Neuronal stem cell (in vitro differentiated cells): ENCODE measurements at regions not wholly inside any gene's neighbourhood (a gene's known extent, or its start where the extent isn't known, plus 50 kb on each side); places are given as distances from the start of the nearest gene placed in this dataset.

ENCODE experiments used
- DNase-seq: peaks from one replicate; pipeline ENCODE4 v3.0.0-alpha.2; 2013; ENCODE audit warnings: low spot score
- H2AFZ ChIP-seq: one replicate; pipeline ENCODE4 v1.6.1; 2013; ENCODE audit warnings: mild to moderate bottlenecking, low read length, inconsistent platforms
- H2AK5ac ChIP-seq: 2 replicates; pipeline ENCODE4 v1.6.1; 2013; ENCODE audit warnings: low read depth, mild to moderate bottlenecking, inconsistent platforms, low read length, moderate library complexity, mixed read lengths
- H2BK120ac ChIP-seq: 2 replicates; pipeline ENCODE4 v1.6.1; 2013; ENCODE audit warnings: low read depth, mild to moderate bottlenecking, inconsistent platforms, low read length, moderate library complexity, mixed read lengths
- H2BK12ac ChIP-seq: one replicate; pipeline ENCODE4 v1.6.1; 2013; ENCODE audit warnings: low read length, inconsistent platforms
- H2BK15ac ChIP-seq: 2 replicates; pipeline ENCODE4 v1.6.1; 2013; ENCODE audit warnings: mild to moderate bottlenecking, low read length, inconsistent platforms, mixed read lengths
- H2BK5ac ChIP-seq: one replicate; pipeline ENCODE4 v1.6.1; 2013; ENCODE audit warnings: inconsistent platforms, mild to moderate bottlenecking, low read length, moderate library complexity
- H3K14ac ChIP-seq: one replicate; pipeline ENCODE4 v1.6.1; 2013; ENCODE audit warnings: low read length, inconsistent platforms
- H3K18ac ChIP-seq: 2 replicates; pipeline ENCODE4 v1.6.1; 2013; ENCODE audit warnings: low read length, inconsistent platforms
- H3K23ac ChIP-seq: 2 replicates; pipeline ENCODE4 v1.6.1; 2013; ENCODE audit warnings: low read depth, mild to moderate bottlenecking, mixed read lengths, low read length, inconsistent platforms; ENCODE audit not compliant: poor library complexity
- H3K27ac ChIP-seq: replicated peaks from 3 replicates; pipeline ENCODE4 v1.5.1; 2013; ENCODE audit warnings: low read length, inconsistent platforms
- H3K27me3 ChIP-seq, 3 experiments: 2 replicates each; pipeline ENCODE4 v1.6.1; 2013; ENCODE audit warnings: low read length in 3 of 3, mild to moderate bottlenecking in 2 of 3, inconsistent platforms in 1 of 3, low read depth in 1 of 3, mixed read lengths in 1 of 3, moderate library complexity in 1 of 3; ENCODE audit not compliant: control insufficient read depth in 3 of 3, insufficient read depth in 3 of 3
- H3K36me3 ChIP-seq, 2 donors: replicated peaks in 1 of 2; 2 replicates each; pipeline ENCODE4 v1.6.1; 2013; ENCODE audit warnings: low read length in 2 of 2; ENCODE audit not compliant: control insufficient read depth in 2 of 2, insufficient read depth in 2 of 2
- H3K4ac ChIP-seq: 2 replicates; pipeline ENCODE4 v1.6.1; 2013; ENCODE audit warnings: inconsistent platforms, mild to moderate bottlenecking, low read length, moderate library complexity
- H3K4me1 ChIP-seq, 2 donors: 1 replicate in 1 of 2; 2 replicates in 1 of 2; pipeline ENCODE4 v1.6.1; 2013; ENCODE audit warnings: low read length in 2 of 2, low read depth in 1 of 2; ENCODE audit not compliant: control insufficient read depth in 2 of 2, insufficient read depth in 1 of 2
- H3K4me2 ChIP-seq: one replicate; pipeline ENCODE4 v1.6.1; 2013; ENCODE audit warnings: mild to moderate bottlenecking, low read length, inconsistent platforms; ENCODE audit not compliant: insufficient read depth, poor library complexity, severe bottlenecking
- H3K4me3 ChIP-seq, 2 donors: 2 replicates each; pipeline ENCODE4 v1.5.1; 2013; ENCODE audit warnings: low read length in 2 of 2, mild to moderate bottlenecking in 2 of 2, inconsistent platforms in 1 of 2, moderate library complexity in 1 of 2
- H3K79me1 ChIP-seq: one replicate; pipeline ENCODE4 v1.6.1; 2013; ENCODE audit warnings: low read depth, mild to moderate bottlenecking, inconsistent platforms, low read length, moderate library complexity
- H3K9ac ChIP-seq: one replicate; pipeline ENCODE4 v1.6.1; 2013; ENCODE audit warnings: mild to moderate bottlenecking, low read depth, low read length, inconsistent platforms; ENCODE audit not compliant: poor library complexity
- H3K9me3 ChIP-seq, 2 donors: replicated peaks in 1 of 2; 2 replicates each; pipeline versions ENCODE3 to v1.6.1; 2013; ENCODE audit warnings: low read length in 2 of 2, mild to moderate bottlenecking in 2 of 2, inconsistent platforms in 1 of 2, low read depth in 1 of 2, mixed read lengths in 1 of 2, moderate library complexity in 1 of 2; ENCODE audit not compliant: control insufficient read depth in 2 of 2, insufficient read depth in 1 of 2
- H4K8ac ChIP-seq: one replicate; pipeline ENCODE4 v1.6.1; 2013; ENCODE audit warnings: low read depth, mild to moderate bottlenecking, inconsistent platforms, low read length, moderate library complexity
- H4K91ac ChIP-seq: one replicate; pipeline ENCODE4 v1.6.1; 2013; ENCODE audit warnings: low read length, low read depth, mild to moderate bottlenecking, inconsistent platforms; ENCODE audit not compliant: poor library complexity
- WGBS, 2 donors: extraction: QIAGEN DNeasy Blood & Tissue Kit; methylation state at CpG; one replicate each; pipeline ENCODE4 v1.1.7; 2013; ENCODE audit warnings: missing lambda C conversion rate in 2 of 2, mixed read lengths in 1 of 2; ENCODE audit not compliant: insufficient read length in 2 of 2, insufficient replicate concordance in 1 of 2; ENCODE audit errors: extremely low coverage in 2 of 2; 5-methylcytosine and 5-hydroxymethylcytosine counted together

DNA sequence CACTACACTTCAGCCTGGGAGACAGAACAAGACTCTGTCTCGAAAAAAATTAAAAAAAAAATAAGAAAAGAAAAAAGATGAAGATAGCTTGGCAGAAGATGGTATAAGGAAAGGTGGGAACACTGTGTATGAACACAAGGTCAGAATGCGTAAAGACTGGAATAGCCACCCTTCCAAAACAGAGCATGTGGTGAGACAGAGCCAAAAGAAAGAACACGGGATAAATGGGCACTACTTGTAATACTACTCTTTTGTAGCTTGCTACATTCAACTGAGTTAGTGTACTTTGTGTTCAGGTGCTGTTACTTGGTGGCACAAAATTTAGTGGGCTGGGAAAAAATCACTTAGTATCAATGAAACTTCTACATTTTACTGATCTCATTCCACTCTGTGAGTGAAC lies 628.6 kb upstream of the KIRREL3 start:
- no peak for DNase-seq
- Histone ChIP-seq H3K14ac (no peak overlapping the region), H3K36me3 (no peaks in the 10 kb centered on the region), H3K9ac (no peak overlapping the region), H2BK12ac (no peak overlapping the region), H2AK5ac (no peak overlapping the region), H4K91ac (no peak overlapping the region), H3K79me1 (no peaks in the 10 kb centered on the region), H3K4ac (no peak overlapping the region), H2BK15ac (no peak overlapping the region), H3K23ac (no peak overlapping the region), H3K18ac (no peak overlapping the region), H3K4me1 (peaks cover 3 to 9% of the 10 kb centered on the region in 2 donors), H3K9me3 (no peaks in the 10 kb centered on the region), H2BK5ac (no peak overlapping the region), H3K27me3 (no peaks in the 10 kb centered on the region), H2AFZ (no peak overlapping the region), H2BK120ac (no peak overlapping the region), H4K8ac (no peak overlapping the region), H3K4me3 (no peak overlapping the region), H3K4me2 (no peak overlapping the region), H3K27ac (no peak overlapping the region)
- no CpG with 5 or more reads among the region's 3 CpGs for WGBS, 2 donors

GRCh38 chr11:127628458-127628785 lies 627.9 kb upstream of the KIRREL3 start:
- Histone ChIP-seq H3K18ac (peak overlapping the region; percentile 41), H3K27me3 (no peaks in the 10 kb centered on the region), H2BK15ac (no peak overlapping the region), H4K8ac (no peak overlapping the region), H3K79me1 (no peaks in the 10 kb centered on the region), H2AK5ac (no peak overlapping the region), H4K91ac (no peak overlapping the region), H2BK5ac (no peak overlapping the region), H3K9ac (no peak overlapping the region), H3K9me3 (no peaks in the 10 kb centered on the region), H2AFZ (no peak overlapping the region), H3K4me3 (peak overlapping the region in 1 of 2 donors; percentile 60), H2BK120ac (no peak overlapping the region), H3K36me3 (no peaks in the 10 kb centered on the region), H3K4ac (no peak overlapping the region), H2BK12ac (no peak overlapping the region), H3K4me2 (no peak overlapping the region), H3K14ac (no peak overlapping the region), H3K23ac (no peak overlapping the region), H3K4me1 (peaks cover 6 to 17% of the 10 kb centered on the region in 2 donors), H3K27ac (no peak overlapping the region)
- no CpG with 5 or more reads among the region's 5 CpGs for whole genome bisulfite sequencing, 2 donors
- DNase-seq, result no peak

DNA sequence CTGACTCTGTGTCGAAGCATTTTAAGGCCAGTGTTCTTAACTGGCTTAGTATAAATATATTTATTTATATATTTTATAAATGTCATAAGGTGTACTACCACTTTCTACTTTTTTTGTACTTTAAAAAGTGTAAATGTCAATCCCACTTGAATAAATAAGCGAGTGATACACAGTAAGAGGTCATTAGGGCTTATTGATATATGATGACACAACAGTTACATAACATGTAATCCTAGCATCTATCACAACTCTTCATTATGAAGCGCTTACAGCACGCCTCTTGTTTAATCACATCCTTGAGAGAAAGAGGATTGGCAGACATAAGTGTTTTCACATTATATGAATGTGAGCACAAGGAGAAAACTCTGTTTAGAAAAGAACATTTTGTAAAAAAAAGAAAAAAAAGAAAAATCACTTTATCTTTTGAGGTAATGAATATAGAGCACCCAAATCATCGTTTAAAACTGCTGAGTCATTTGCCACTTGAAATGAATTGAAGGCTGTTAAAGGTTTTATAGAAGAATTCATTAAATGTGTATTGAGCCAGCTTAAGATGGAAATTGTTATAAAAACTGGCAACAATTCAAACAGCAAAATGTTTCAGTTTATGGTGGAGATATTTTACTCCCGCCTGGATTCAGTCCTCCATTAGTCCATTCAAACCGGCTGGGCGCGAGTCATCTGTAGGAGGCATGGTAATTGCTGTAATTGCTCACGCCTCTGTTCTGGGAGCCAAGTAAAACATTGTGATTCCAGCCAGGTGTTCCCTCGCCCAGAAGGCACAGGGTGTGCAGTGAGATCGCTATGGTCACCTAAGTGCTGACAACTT lies 627.3 kb upstream of the KIRREL3 start:
- no peaks in the 10 kb centered on the region for H3K9me3 ChIP-seq

DNA sequence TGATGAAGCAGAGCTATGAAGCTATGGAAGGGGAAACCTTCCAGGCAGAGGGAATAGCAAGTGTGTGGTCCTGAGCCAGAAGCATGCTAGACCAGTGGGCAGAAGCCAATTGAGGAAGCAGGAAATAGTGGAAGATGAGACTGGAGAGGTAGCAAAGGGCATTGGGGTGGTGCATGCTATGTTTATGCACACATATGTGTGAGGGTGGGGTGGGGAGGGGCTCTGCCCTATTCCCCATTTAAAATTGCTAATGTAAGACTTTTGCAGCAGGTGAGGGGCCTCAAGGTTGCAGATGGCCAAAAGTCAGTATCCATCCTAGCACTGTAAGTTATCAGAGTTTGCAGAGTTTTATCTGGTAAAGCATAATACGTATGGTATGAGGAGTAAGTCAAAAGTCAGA lies 626.6 kb upstream of the KIRREL3 start:
- no CpG with 5 or more reads among the region's 1 CpG for WGBS, 2 donors
- no peak for DNase-seq
- no peaks in the 10 kb centered on the region for H3K79me1 ChIP-seq

More for the DNA sequence above, 627.3 kb upstream of the KIRREL3 start:
- Histone ChIP-seq H2BK120ac (no peak overlapping the region), H3K18ac (no peak overlapping the region), H3K79me1 (no peaks in the 10 kb centered on the region), H3K27me3 (no peaks in the 10 kb centered on the region), H2BK5ac (no peak overlapping the region), H2BK15ac (no peak overlapping the region), H3K36me3 (no peaks in the 10 kb centered on the region), H2AK5ac (no peak overlapping the region), H2BK12ac (no peak overlapping the region), H3K23ac (no peak overlapping the region), H4K8ac (no peak overlapping the region), H2AFZ (no peak overlapping the region), H3K4me3 (no peak overlapping the region), H3K4ac (no peak overlapping the region), H3K27ac (no peak overlapping the region), H3K14ac (no peak overlapping the region), H4K91ac (no peak overlapping the region), H3K9ac (no peak overlapping the region), H3K4me1 (peaks cover 6 to 18% of the 10 kb centered on the region in 2 donors), H3K4me2 (no peak overlapping the region)
- WGBS, 2 donors, result no CpG with 5 or more reads among the region's 12 CpGs
- no peak for DNase-seq

More for the DNA sequence above, 626.6 kb upstream of the KIRREL3 start:
- no peaks in the 10 kb centered on the region for H3K36me3 ChIP-seq
- no peak overlapping the region for H2BK12ac ChIP-seq
- no peaks in the 10 kb centered on the region for H3K9me3 ChIP-seq
- no peak overlapping the region for H3K4me3 ChIP-seq
- no peak overlapping the region for H3K4ac ChIP-seq
- H3K4me1 ChIP-seq, result peaks cover 6 to 18% of the 10 kb centered on the region in 2 donors
- no peak overlapping the region for H2BK5ac ChIP-seq
- no peaks in the 10 kb centered on the region for H3K27me3 ChIP-seq
- no peak overlapping the region for H3K14ac ChIP-seq
- H3K27ac ChIP-seq, result no peak overlapping the region
- H2BK120ac ChIP-seq, result no peak overlapping the region
- H3K18ac ChIP-seq, result no peak overlapping the region
- no peak overlapping the region for H2AK5ac ChIP-seq
- no peak overlapping the region for H3K9ac ChIP-seq
- no peak overlapping the region for H3K4me2 ChIP-seq
- no peak overlapping the region for H2AFZ ChIP-seq
- H4K8ac ChIP-seq, result no peak overlapping the region
- no peak overlapping the region for H3K23ac ChIP-seq
- H4K91ac ChIP-seq, result no peak overlapping the region
- no peak overlapping the region for H2BK15ac ChIP-seq
